Chondrocyte (in vitro differentiated cells): ENCODE measurements at regions not wholly inside any gene's neighbourhood (a gene's known extent, or its start where the extent isn't known, plus 50 kb on each side); places are given as distances from the start of the nearest gene placed in this dataset.

Source experiments
- DNase-seq: peaks from one replicate; pipeline ENCODE4 v3.0.0; 2021; ENCODE audit warnings: mixed read lengths, low spot score
- H3K27ac Mint-ChIP-seq: one replicate; pipeline ENCODE4 v1.8.0; 2021; ENCODE audit warnings: mild to moderate bottlenecking, moderate library complexity, mixed read lengths; ENCODE audit not compliant: unreplicated experiment
- H3K27me3 Mint-ChIP-seq: 2 replicates; pipeline ENCODE4 v1.8.0; 2021; ENCODE audit warnings: low read depth, mixed read lengths
- H3K36me3 Mint-ChIP-seq: 2 replicates; pipeline ENCODE4 v1.8.0; 2021; ENCODE audit warnings: low read depth, mixed read lengths
- H3K4me1 Mint-ChIP-seq: 2 replicates; pipeline ENCODE4 v1.8.0; 2021; ENCODE audit warnings: low read depth, mild to moderate bottlenecking, mixed read lengths
- H3K4me3 Mint-ChIP-seq: one replicate; pipeline ENCODE4 v1.8.0; 2021; ENCODE audit warnings: mild to moderate bottlenecking, moderate library complexity, mixed read lengths; ENCODE audit not compliant: unreplicated experiment
- H3K9me3 Mint-ChIP-seq: 2 replicates; pipeline ENCODE4 v1.8.0; 2021; ENCODE audit warnings: low read depth, mixed read lengths
- CTCF ChIP-seq: fragments of 200-600 bp; sonication (generic); IDR thresholded peaks from 2 replicates; pipeline ENCODE4 v1.5.0; 2021; ENCODE audit warnings: antibody characterized with exemption, mild to moderate bottlenecking, moderate library complexity

GRCh38 chr10:128884496-128885072, 582.5 kb upstream of the MGMT start:
- Mint-ChIP-seq H3K4me3 (no peak overlapping the region), H3K27ac (no peak overlapping the region), H3K36me3 (no peaks in the 10 kb centered on the region), H3K4me1 (no peaks in the 10 kb centered on the region), H3K27me3 (no peaks in the 10 kb centered on the region), H3K9me3 (peaks cover 22% of the 10 kb centered on the region)
- TF ChIP-seq CTCF, result no peak
- DNase-seq, result no peak

GRCh38 chr10:128885573-128886555, 581.2 kb upstream of the MGMT start:
- Mint-ChIP-seq H3K4me3 (no peak overlapping the region), H3K27ac (no peak overlapping the region), H3K27me3 (no peaks in the 10 kb centered on the region), H3K4me1 (no peaks in the 10 kb centered on the region), H3K9me3 (peaks cover 28% of the 10 kb centered on the region), H3K36me3 (no peaks in the 10 kb centered on the region)
- no peak for DNase-seq
- TF ChIP-seq CTCF, result no peak

GRCh38 chr10:128887856-128888255, 579.2 kb upstream of the MGMT start:
- Mint-ChIP-seq H3K27me3 (no peaks in the 10 kb centered on the region), H3K27ac (no peak overlapping the region), H3K36me3 (no peaks in the 10 kb centered on the region), H3K4me3 (no peak overlapping the region), H3K4me1 (no peaks in the 10 kb centered on the region), H3K9me3 (peaks cover 24% of the 10 kb centered on the region)
- TF ChIP-seq CTCF, result no peak
- no peak for DNase-seq

- no peak for DNase-seq
- Mint-ChIP-seq H3K9me3 (peaks cover 28% of the 10 kb centered on the region), H3K27me3 (no peaks in the 10 kb centered on the region), H3K36me3 (no peaks in the 10 kb centered on the region), H3K4me3 (no peak overlapping the region), H3K27ac (no peak overlapping the region), H3K4me1 (no peaks in the 10 kb centered on the region)
- no peak for TF ChIP-seq CTCF
Measured at GRCh38 chr10:128892005-128892404, 575.0 kb upstream of the MGMT start.

GRCh38 chr10:128894641-128895040, 572.4 kb upstream of the MGMT start:
- no peak overlapping the region for H3K27ac Mint-ChIP-seq
- peaks cover 15% of the 10 kb centered on the region for H3K9me3 Mint-ChIP-seq

More at GRCh38 chr10:128894641-128895040, 572.4 kb upstream of the MGMT start:
- no peak for DNase-seq
- no peaks in the 10 kb centered on the region for H3K4me1 Mint-ChIP-seq
- H3K36me3 Mint-ChIP-seq, result no peaks in the 10 kb centered on the region
- TF ChIP-seq CTCF, result no peak
- H3K4me3 Mint-ChIP-seq, result no peak overlapping the region
- no peaks in the 10 kb centered on the region for H3K27me3 Mint-ChIP-seq
